ENCODE measurements at regions not wholly inside any gene's neighbourhood (a gene's known extent, or its start where the extent isn't known, plus 50 kb on each side); places are given as distances from the start of the nearest gene placed in this dataset.

DNA sequence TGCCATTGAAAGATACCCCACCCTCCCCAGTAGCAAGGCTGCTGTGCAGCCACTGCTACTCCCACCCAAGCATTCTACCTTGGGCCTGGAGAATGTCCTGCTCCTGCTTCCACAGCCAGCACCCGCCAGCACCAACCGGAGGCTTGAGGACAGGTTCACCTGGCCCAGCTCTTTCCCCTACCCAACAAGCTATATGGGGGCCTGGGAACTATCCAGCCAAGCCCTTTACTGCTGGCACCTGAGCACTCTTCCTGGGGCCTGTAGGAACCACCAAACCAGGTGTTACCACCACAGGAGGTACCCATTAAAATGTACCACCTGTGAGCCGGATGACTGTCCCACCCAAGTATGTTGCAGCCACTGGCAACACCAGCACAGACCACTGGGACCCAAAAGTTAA is 86.1 kb upstream of the GHR start:
- TF ChIP-seq, protein P1, sequence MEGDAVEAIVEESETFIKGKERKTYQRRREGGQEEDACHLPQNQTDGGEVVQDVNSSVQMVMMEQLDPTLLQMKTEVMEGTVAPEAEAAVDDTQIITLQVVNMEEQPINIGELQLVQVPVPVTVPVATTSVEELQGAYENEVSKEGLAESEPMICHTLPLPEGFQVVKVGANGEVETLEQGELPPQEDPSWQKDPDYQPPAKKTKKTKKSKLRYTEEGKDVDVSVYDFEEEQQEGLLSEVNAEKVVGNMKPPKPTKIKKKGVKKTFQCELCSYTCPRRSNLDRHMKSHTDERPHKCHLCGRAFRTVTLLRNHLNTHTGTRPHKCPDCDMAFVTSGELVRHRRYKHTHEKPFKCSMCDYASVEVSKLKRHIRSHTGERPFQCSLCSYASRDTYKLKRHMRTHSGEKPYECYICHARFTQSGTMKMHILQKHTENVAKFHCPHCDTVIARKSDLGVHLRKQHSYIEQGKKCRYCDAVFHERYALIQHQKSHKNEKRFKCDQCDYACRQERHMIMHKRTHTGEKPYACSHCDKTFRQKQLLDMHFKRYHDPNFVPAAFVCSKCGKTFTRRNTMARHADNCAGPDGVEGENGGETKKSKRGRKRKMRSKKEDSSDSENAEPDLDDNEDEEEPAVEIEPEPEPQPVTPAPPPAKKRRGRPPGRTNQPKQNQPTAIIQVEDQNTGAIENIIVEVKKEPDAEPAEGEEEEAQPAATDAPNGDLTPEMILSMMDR (conservative IDR thresholded peaks at IDR 0.05; ENCODE audit: control insufficient read depth, insufficient read depth, low read depth, low read length) = no peak
- no peak overlapping the region for H3K4me3 ChIP-seq (ENCODE audit: control insufficient read depth, low read depth, low read length)
- no peak for DNase-seq (ENCODE audit: low read depth)

DNA sequence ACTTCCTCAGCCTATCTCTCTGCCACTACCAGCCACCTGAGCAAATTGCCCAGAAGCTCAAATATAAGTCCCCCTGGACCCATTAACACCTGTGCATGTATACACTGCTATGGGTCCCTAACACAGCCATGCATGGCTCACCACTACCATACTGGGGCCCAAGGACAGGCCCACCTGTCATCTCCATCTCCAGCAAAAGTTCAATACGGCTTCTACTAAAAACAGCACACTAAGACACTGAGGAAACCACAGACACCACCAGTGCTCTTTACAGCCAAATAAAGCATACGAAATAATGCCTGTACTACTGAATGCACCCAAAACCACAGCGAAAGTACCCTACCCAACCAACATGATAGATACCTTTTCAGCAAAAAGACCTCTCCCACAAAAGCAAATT is 85.6 kb upstream of the GHR start:
- TF ChIP-seq, protein P1 (conservative IDR thresholded peaks at IDR 0.05; ENCODE audit: control insufficient read depth, insufficient read depth, low read depth, low read length) = no peak
- DNase-seq (ENCODE audit: low read depth) = no peak

DNA sequence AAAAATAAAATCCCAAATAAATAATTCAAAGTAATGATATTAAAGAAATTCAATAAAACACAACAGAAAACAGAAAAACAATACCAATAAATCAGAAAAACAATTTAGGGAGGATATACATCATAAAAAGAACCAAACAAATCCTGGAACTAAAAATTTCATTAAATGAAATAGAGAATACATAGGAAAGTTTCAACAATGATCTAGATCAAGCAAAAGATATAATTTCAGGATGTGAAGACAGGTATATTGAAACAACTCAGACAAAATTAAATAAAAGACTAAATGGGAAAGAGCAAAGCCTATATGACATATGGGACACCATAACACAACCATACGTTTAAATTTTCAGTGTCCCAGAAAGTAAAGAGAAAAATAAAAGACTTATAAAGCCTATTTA is 85.1 kb upstream of the GHR start:
- no peak overlapping the region for H3K4me3 ChIP-seq (ENCODE audit: control insufficient read depth, low read depth, low read length)
- DNase-seq (ENCODE audit: low read depth) = no peak
- TF ChIP-seq, protein P1 (conservative IDR thresholded peaks at IDR 0.05; ENCODE audit: control insufficient read depth, insufficient read depth, low read depth, low read length) = no peak

More for the DNA sequence above, 85.6 kb upstream of the GHR start:
- no peak overlapping the region for H3K4me3 ChIP-seq (ENCODE audit: control insufficient read depth, low read depth, low read length)

DNA sequence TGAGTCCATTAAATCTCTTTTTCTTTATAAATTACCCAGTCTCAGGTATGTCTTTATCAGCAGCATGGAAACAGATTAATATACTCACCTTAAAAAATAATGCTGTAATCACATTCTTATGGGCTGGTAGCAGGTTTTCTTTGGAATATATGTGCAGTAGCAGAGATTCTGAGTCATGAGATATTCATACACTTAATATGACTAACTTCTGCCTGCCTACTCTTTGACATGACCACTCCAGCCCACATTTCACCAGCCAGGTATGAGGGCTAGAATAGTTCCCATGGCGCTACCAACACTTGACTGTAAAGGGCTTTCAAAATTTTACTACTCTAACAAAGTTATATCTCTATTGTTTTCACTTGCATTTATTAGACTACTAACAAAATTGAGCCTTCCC is 74.1 kb upstream of the GHR start:
- no peak overlapping the region for H3K4me3 ChIP-seq (ENCODE audit: control insufficient read depth, low read depth, low read length)
- TF ChIP-seq, protein P1 (conservative IDR thresholded peaks at IDR 0.05; ENCODE audit: control insufficient read depth, insufficient read depth, low read depth, low read length) = no peak
- DNase-seq (ENCODE audit: low read depth) = no peak

DNA sequence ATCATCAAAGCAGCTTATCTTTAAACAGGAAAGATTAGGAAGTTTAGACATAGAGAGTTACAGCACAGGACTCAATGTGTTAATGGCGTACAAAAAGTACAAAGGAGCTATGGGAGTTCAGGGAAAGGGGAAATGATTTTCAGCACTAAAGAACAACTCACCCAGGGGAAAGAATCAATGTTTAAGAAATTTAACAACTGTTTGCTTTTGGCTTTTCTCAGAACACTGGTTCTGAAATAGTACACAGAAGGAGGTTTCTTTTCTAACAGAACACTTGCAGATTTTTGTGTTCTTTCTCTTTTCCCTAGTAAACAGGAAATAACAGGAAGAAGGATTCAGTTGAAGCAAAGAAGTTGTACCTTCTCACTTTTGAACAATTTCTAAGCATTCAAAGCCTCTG is 71.3 kb upstream of the GHR start:
- H3K4me3 ChIP-seq (ENCODE audit: control insufficient read depth, low read depth, low read length) = no peak overlapping the region
- no peak for DNase-seq (ENCODE audit: low read depth)
- TF ChIP-seq, protein P1 (conservative IDR thresholded peaks at IDR 0.05; ENCODE audit: control insufficient read depth, insufficient read depth, low read depth, low read length) = no peak

DNA sequence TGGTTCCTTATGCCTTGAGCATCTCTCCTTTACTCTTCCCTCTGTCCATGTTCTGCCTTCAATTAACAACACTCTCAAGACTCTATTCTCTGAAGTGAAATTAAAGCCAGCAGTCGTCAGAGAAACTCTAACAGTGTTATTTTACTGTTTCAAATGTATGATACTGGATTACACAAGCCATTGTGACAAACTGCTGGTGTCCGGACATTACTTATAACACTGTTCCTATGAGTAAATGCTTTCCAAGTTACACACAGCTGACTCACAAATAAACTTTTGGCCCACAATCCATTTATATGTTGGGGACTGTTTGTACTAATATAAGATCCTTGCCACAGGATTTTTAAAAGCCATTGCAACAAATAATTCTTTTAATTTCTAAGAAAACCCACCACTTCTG is 63.2 kb upstream of the GHR start:
- H3K4me3 ChIP-seq (ENCODE audit: control insufficient read depth, low read depth, low read length) = no peak overlapping the region
- DNase-seq (ENCODE audit: low read depth) = peak; percentile 92
- TF ChIP-seq, protein P1 (conservative IDR thresholded peaks at IDR 0.05; ENCODE audit: control insufficient read depth, insufficient read depth, low read depth, low read length) = no peak

Measured in fibroblast of mammary gland (primary cell).